Common myeloid progenitor, CD34-positive (primary cell): ENCODE measurements at regions not wholly inside any gene's neighbourhood (a gene's known extent, or its start where the extent isn't known, plus 50 kb on each side); places are given as distances from the start of the nearest gene placed in this dataset.

Experiments
- CTCF ChIA-PET: fragments of 350-600 bp; sonication (Branson Sonifier 250); formaldehyde crosslinking; loops from one replicate; lab custom pipeline; 2021; ENCODE audit warnings: antibody characterized with exemption; lab: Charles Lee
- POLR2A ChIA-PET: fragments of 350-600 bp; sonication (Branson Sonifier 250); formaldehyde crosslinking; loops from one replicate; lab custom pipeline; 2021; ENCODE audit warnings: antibody characterized with exemption; lab: Charles Lee
- DNase-seq, 3 donors: peaks; one replicate each; pipeline versions ENCODE4 v3.0.0 to v3.0.0-alpha.2; 2013
- H3K27ac ChIP-seq, 2 experiments: 1 replicate in 1 of 2; 2 replicates in 1 of 2; pipeline ENCODE4 v1.7.0; 2013; ENCODE audit warnings: inconsistent platforms in 2 of 2, low read length in 2 of 2, mild to moderate bottlenecking in 2 of 2, low read depth in 1 of 2, moderate library complexity in 1 of 2; ENCODE audit not compliant: severe bottlenecking in 2 of 2, insufficient read depth in 1 of 2, poor library complexity in 1 of 2
- H3K27me3 ChIP-seq, 5 experiments: replicated peaks in 2 of 5; 1 replicate in 3 of 5; 2 replicates in 2 of 5; pipeline versions ENCODE4 v1.6.1 to v1.7.0; 2013; ENCODE audit warnings: low read length in 4 of 5, mild to moderate bottlenecking in 2 of 5, moderate library complexity in 2 of 5, inconsistent platforms in 1 of 5; ENCODE audit not compliant: insufficient read depth in 5 of 5, control insufficient read depth in 4 of 5
- H3K36me3 ChIP-seq, 4 experiments: 1 replicate in 2 of 4; 2 replicates in 2 of 4; pipeline versions ENCODE4 v1.6.1 to v1.7.0; 2013; ENCODE audit warnings: low read length in 3 of 4, control low read depth in 1 of 4, mild to moderate bottlenecking in 1 of 4; ENCODE audit not compliant: control insufficient read depth in 4 of 4, insufficient read depth in 4 of 4
- H3K4me1 ChIP-seq, 4 experiments: 1 replicate in 3 of 4; 2 replicates in 1 of 4; pipeline versions ENCODE4 v1.6.1 to v1.7.1; 2013; ENCODE audit warnings: low read length in 3 of 4, mild to moderate bottlenecking in 3 of 4, control low read depth in 1 of 4, inconsistent platforms in 1 of 4, moderate library complexity in 1 of 4; ENCODE audit not compliant: control insufficient read depth in 4 of 4, insufficient read depth in 4 of 4; ENCODE audit errors: control extremely low read depth in 1 of 4
- H3K4me3 ChIP-seq, 7 experiments: 1 replicate in 4 of 7; 2 replicates in 3 of 7; pipeline versions ENCODE4 v1.5.1 to v1.7.0; 2013; ENCODE audit warnings: mild to moderate bottlenecking in 7 of 7, low read length in 6 of 7, moderate library complexity in 6 of 7, inconsistent platforms in 2 of 7, low read depth in 2 of 7, control low read depth in 1 of 7; ENCODE audit not compliant: insufficient read depth in 4 of 7, control insufficient read depth in 1 of 7; ENCODE audit errors: extremely low read depth in 1 of 7
- H3K9me3 ChIP-seq, 5 experiments: 1 replicate in 4 of 5; 2 replicates in 1 of 5; pipeline versions ENCODE4 v1.6.1 to v1.7.1; 2013; ENCODE audit warnings: low read length in 4 of 5, mild to moderate bottlenecking in 2 of 5, inconsistent platforms in 1 of 5, low read depth in 1 of 5, moderate library complexity in 1 of 5; ENCODE audit not compliant: control insufficient read depth in 4 of 5, insufficient read depth in 2 of 5; ENCODE audit errors: control extremely low read depth in 1 of 5
- WGBS: methylation state at CpG from one replicate; pipeline ENCODE4 v1.1.5; 2013; ENCODE audit not compliant: insufficient coverage; 5-methylcytosine and 5-hydroxymethylcytosine counted together

GRCh38 chr7:80324032-80324431, 187.8 kb downstream of the GNAT3 start:
- no peak for DNase-seq
- Histone ChIP-seq H3K4me1 (no peaks in the 10 kb centered on the region), H3K27ac (no peak overlapping the region), H3K36me3 (no peaks in the 10 kb centered on the region), H3K9me3 (no peaks in the 10 kb centered on the region), H3K27me3 (no peaks in the 10 kb centered on the region), H3K4me3 (no peak overlapping the region)
- POLR2A ChIA-PET = no interaction called here
- CTCF ChIA-PET = no interaction called here
- 100% methylated on average over 3 of the region's 3 CpGs for WGBS

- Histone ChIP-seq H3K4me3 (no peak overlapping the region), H3K9me3 (no peaks in the 10 kb centered on the region), H3K27me3 (no peaks in the 10 kb centered on the region), H3K36me3 (no peaks in the 10 kb centered on the region), H3K4me1 (no peaks in the 10 kb centered on the region), H3K27ac (no peak overlapping the region)
- no peak for DNase-seq
- CTCF ChIA-PET = no interaction called here
- POLR2A ChIA-PET = no interaction called here
- no CpG with 5 or more reads among the region's 2 CpGs for WGBS
Measured at GRCh38 chr7:80319461-80319860, 184.8 kb downstream of the GNAI1 start.

GRCh38 chr7:80318081-80318480, 183.4 kb downstream of the GNAI1 start:
- Histone ChIP-seq H3K27me3 (no peaks in the 10 kb centered on the region), H3K4me1 (no peaks in the 10 kb centered on the region), H3K27ac (no peak overlapping the region), H3K9me3 (no peaks in the 10 kb centered on the region), H3K4me3 (no peak overlapping the region), H3K36me3 (no peaks in the 10 kb centered on the region)
- CTCF ChIA-PET = interaction anchor here (1.6 kb wide), 1 partner anchor 73 kb away, joined by 4 read pairs; no protein-coding TSS in a partner anchor
- POLR2A ChIA-PET = interaction anchor here (0.6 kb wide), 1 partner anchor 458 kb away, joined by 3 read pairs; no protein-coding TSS in a partner anchor
- 100% methylated on average over 2 of the region's 3 CpGs for WGBS
- no peak for DNase-seq

- DNase-seq = no peak
- H3K4me1 ChIP-seq = peaks cover 0 to 5% (median 3%) of the 10 kb centered on the region in 4 experiments
- no peaks in the 10 kb centered on the region for H3K36me3 ChIP-seq
- H3K9me3 ChIP-seq = no peaks in the 10 kb centered on the region
- H3K4me3 ChIP-seq = no peak overlapping the region
- no peaks in the 10 kb centered on the region for H3K27me3 ChIP-seq
- WGBS = no CpG with 5 or more reads among the region's 2 CpGs
- CTCF ChIA-PET = interaction anchor here (1.6 kb wide), 1 partner anchor 75 kb away, joined by 4 read pairs; no protein-coding TSS in a partner anchor
- H3K27ac ChIP-seq = no peak overlapping the region
- POLR2A ChIA-PET = no interaction called here
Measured at GRCh38 chr7:80316811-80317210, 182.2 kb downstream of the GNAI1 start.

GRCh38 chr7:80313716-80314115, 179.1 kb downstream of the GNAI1 start:
- no peak overlapping the region for H3K27ac ChIP-seq
- no peak for DNase-seq
- no peaks in the 10 kb centered on the region for H3K27me3 ChIP-seq
- H3K36me3 ChIP-seq = no peaks in the 10 kb centered on the region
- 94% methylated on average over 2 of the region's 3 CpGs for WGBS
- ChIA-PET CTCF (no interaction called here), POLR2A (no interaction called here)
- H3K9me3 ChIP-seq = no peaks in the 10 kb centered on the region
- no peak overlapping the region for H3K4me3 ChIP-seq
- peaks cover 2 to 15% (median 5%) of the 10 kb centered on the region in 4 experiments for H3K4me1 ChIP-seq

GRCh38 chr7:80313067-80313626, 178.5 kb downstream of the GNAI1 start:
- H3K27ac ChIP-seq = no peak overlapping the region
- 93% methylated on average over 2 of the region's 6 CpGs for WGBS
- ChIA-PET CTCF (no interaction called here), POLR2A (no interaction called here)
- no peaks in the 10 kb centered on the region for H3K27me3 ChIP-seq
- DNase-seq = no peak
- H3K9me3 ChIP-seq = no peaks in the 10 kb centered on the region
- no peak overlapping the region for H3K4me3 ChIP-seq
- no peaks in the 10 kb centered on the region for H3K36me3 ChIP-seq
- H3K4me1 ChIP-seq = peaks cover 2 to 15% (median 5%) of the 10 kb centered on the region in 4 experiments

GRCh38 chr7:80312139-80312661, 177.6 kb downstream of the GNAI1 start:
- Histone ChIP-seq H3K4me3 (no peak overlapping the region), H3K4me1 (peaks cover 2 to 15% (median 5%) of the 10 kb centered on the region in 4 experiments), H3K27ac (peak overlapping the region; percentile 30 to 46), H3K27me3 (no peaks in the 10 kb centered on the region), H3K36me3 (no peaks in the 10 kb centered on the region), H3K9me3 (no peaks in the 10 kb centered on the region)
- ChIA-PET POLR2A (no interaction called here), CTCF (no interaction called here)
- WGBS = 37% methylated on average over 5 of the region's 5 CpGs
- peak; percentile 40 to 94 (median 88) for DNase-seq
